SK-N-SH (cell line): ENCODE measurements at regions not wholly inside any gene's neighbourhood (a gene's known extent, or its start where the extent isn't known, plus 50 kb on each side); places are given as distances from the start of the nearest gene placed in this dataset.

ENCODE experiments used
- CTCF ChIP-seq: fragments of 200-600 bp; sonication (generic); IDR thresholded peaks from 2 replicates; pipeline ENCODE4 v1.6.1; 2017; ENCODE audit warnings: antibody characterized with exemption, mild to moderate bottlenecking, moderate library complexity
- EZH2phosphoT487 ChIP-seq: fragments of 200-600 bp; sonication (generic); IDR thresholded peaks from 2 replicates; pipeline ENCODE4 v1.6.1; 2017; ENCODE audit warnings: low read depth, mixed run types, mild to moderate bottlenecking, antibody characterized with exemption, moderate library complexity, borderline replicate concordance
- JUND ChIP-seq: IDR thresholded peaks from 2 replicates; pipeline ENCODE4 v1.4.0; 2012
- MXI1 ChIP-seq: IDR thresholded peaks from 2 replicates; pipeline ENCODE4 v1.6.1; 2012; ENCODE audit warnings: mild to moderate bottlenecking, low read depth, low read length, improper control_type of control experiment
- POLR2AphosphoS5 ChIP-seq: IDR thresholded peaks from 2 replicates; pipeline ENCODE4 v1.6.1; 2012; ENCODE audit warnings: low read depth, low read length
- RAD21 ChIP-seq: IDR thresholded peaks from 2 replicates; pipeline ENCODE4 v1.6.1; 2012; ENCODE audit warnings: mild to moderate bottlenecking, low read length
- RFX5 ChIP-seq: IDR thresholded peaks from 2 replicates; pipeline ENCODE4 v1.6.1; 2012; ENCODE audit warnings: mild to moderate bottlenecking, improper control_type of control experiment, low read length
- RXRA ChIP-seq: IDR thresholded peaks from 2 replicates; pipeline ENCODE4 v1.4.0; 2012; ENCODE audit warnings: low read depth, mild to moderate bottlenecking, borderline replicate concordance
- SIN3A ChIP-seq: IDR thresholded peaks from 2 replicates; pipeline ENCODE4 v1.6.1; 2012; ENCODE audit warnings: low read depth, mild to moderate bottlenecking, low read length, moderate library complexity, borderline replicate concordance

GRCh38 chr2:145654156-145654555 is 1134.2 kb upstream of the ZEB2 start:
- no peak for TF ChIP-seq CTCF
- TF ChIP-seq RXRA = no peak
- no peak for TF ChIP-seq MXI1
- no peak for TF ChIP-seq RAD21
- no peak for TF ChIP-seq POLR2AphosphoS5
- no peak for TF ChIP-seq JUND
- no peak for TF ChIP-seq SIN3A
- TF ChIP-seq EZH2phosphoT487 = no peak
- TF ChIP-seq RFX5 = no peak
